ENCODE measurements at regions not wholly inside any gene's neighbourhood (a gene's known extent, or its start where the extent isn't known, plus 50 kb on each side); places are given as distances from the start of the nearest gene placed in this dataset.
A peak's percentile ranks its signal among the peaks of the same experiment; 100 is the strongest.

GRCh38 chr3:8205881-8206280, 295.7 kb upstream of the LMCD1 start:
- no peak for DNase-seq

- DNase-seq: no peak
Observed at GRCh38 chr3:8206971-8207617, 294.5 kb upstream of the LMCD1 start.

- DNase-seq: no peak
Observed at GRCh38 chr3:8210882-8211341, 290.7 kb upstream of the LMCD1 start.

GRCh38 chr3:8212794-8213193, 288.8 kb upstream of the LMCD1 start:
- no peak for DNase-seq

GRCh38 chr3:8213286-8213685, 288.3 kb upstream of the LMCD1 start:
- DNase-seq: no peak

GRCh38 chr3:8215821-8216220, 285.8 kb upstream of the LMCD1 start:
- DNase-seq: no peak

GRCh38 chr3:8218353-8218940, 283.2 kb upstream of the LMCD1 start:
- no peak for DNase-seq

GRCh38 chr3:8220291-8220690, 281.3 kb upstream of the LMCD1 start:
- DNase-seq: no peak

GRCh38 chr3:8223766-8224165, 277.9 kb upstream of the LMCD1 start:
- no peak for DNase-seq

- DNase-seq: no peak
Observed at GRCh38 chr3:8224941-8225340, 276.7 kb upstream of the LMCD1 start.

GRCh38 chr3:8233938-8234337, 267.7 kb upstream of the LMCD1 start:
- no peak for DNase-seq

GRCh38 chr3:8236264-8236663, 265.4 kb upstream of the LMCD1 start:
- no peak for DNase-seq

GRCh38 chr3:8237893-8238292, 263.7 kb upstream of the LMCD1 start:
- no peak for DNase-seq

- no peak for DNase-seq
Observed at GRCh38 chr3:8238432-8238831, 263.2 kb upstream of the LMCD1 start.

- no peak for DNase-seq
Observed at GRCh38 chr3:8239095-8239494, 262.5 kb upstream of the LMCD1 start.

- peak; percentile 46 for DNase-seq
Observed at GRCh38 chr3:8239718-8240695, 261.6 kb upstream of the LMCD1 start.

- no peak for DNase-seq
Observed at GRCh38 chr3:8246070-8246469, 255.6 kb upstream of the LMCD1 start.

- DNase-seq: no peak
Observed at GRCh38 chr3:8253201-8253600, 248.4 kb upstream of the LMCD1 start.

GRCh38 chr3:8254489-8254888, 247.1 kb upstream of the LMCD1 start:
- DNase-seq: no peak

GRCh38 chr3:8255725-8256124, 245.9 kb upstream of the LMCD1 start:
- no peak for DNase-seq

- DNase-seq: no peak
Observed at GRCh38 chr3:8256441-8257071, 245.1 kb upstream of the LMCD1 start.

- no peak for DNase-seq
Observed at GRCh38 chr3:8261018-8261417, 240.6 kb upstream of the LMCD1 start.

- no peak for DNase-seq
Observed at GRCh38 chr3:8266730-8267131, 234.9 kb upstream of the LMCD1 start.

Measured in activated CD4-positive, alpha-beta T cell treated with anti-CD3 and anti-CD28 coated beads, Interleukin-2, Interleukin-6, amounts not matched to agents 100 ng/mL and 50 ng/mL, durations not matched to agents 16 hours and 8 hours (primary cell).